ENCODE measurements at regions not wholly inside any gene's neighbourhood (a gene's known extent, or its start where the extent isn't known, plus 50 kb on each side); places are given as distances from the start of the nearest gene placed in this dataset.

- no peak for TF ChIP-seq CTCF (IDR thresholded peaks at IDR 0.05)
- no peak for TF ChIP-seq EZH2 (IDR thresholded peaks at IDR 0.05; ENCODE audit: borderline replicate concordance, insufficient read depth, low read depth, low read length, poor library complexity, severe bottlenecking)
These were observed 274.7 kb upstream of the AGTR2 start for GRCh38 chrX:115895678-115896329.
